H7 (cell line): ENCODE measurements at regions not wholly inside any gene's neighbourhood (a gene's known extent, or its start where the extent isn't known, plus 50 kb on each side); places are given as distances from the start of the nearest gene placed in this dataset.

Experiments used
- DNase-seq: peaks from one replicate; pipeline ENCODE4 v3.0.0; 2012
- H3K27me3 ChIP-seq: 2 replicates; pipeline ENCODE4 v1.6.0; 2011; ENCODE audit warnings: mild to moderate bottlenecking, low read length; ENCODE audit not compliant: control insufficient read depth, insufficient read depth
- H3K36me3 ChIP-seq: replicated peaks from 2 replicates; pipeline ENCODE4 v1.5.1; 2011; ENCODE audit warnings: low read length; ENCODE audit not compliant: control insufficient read depth, insufficient read depth
- H3K4me3 ChIP-seq: 2 replicates; pipeline ENCODE4 v1.5.1; 2011; ENCODE audit warnings: low read depth, mild to moderate bottlenecking, control low read depth, low read length, moderate library complexity; ENCODE audit not compliant: insufficient read depth

DNA sequence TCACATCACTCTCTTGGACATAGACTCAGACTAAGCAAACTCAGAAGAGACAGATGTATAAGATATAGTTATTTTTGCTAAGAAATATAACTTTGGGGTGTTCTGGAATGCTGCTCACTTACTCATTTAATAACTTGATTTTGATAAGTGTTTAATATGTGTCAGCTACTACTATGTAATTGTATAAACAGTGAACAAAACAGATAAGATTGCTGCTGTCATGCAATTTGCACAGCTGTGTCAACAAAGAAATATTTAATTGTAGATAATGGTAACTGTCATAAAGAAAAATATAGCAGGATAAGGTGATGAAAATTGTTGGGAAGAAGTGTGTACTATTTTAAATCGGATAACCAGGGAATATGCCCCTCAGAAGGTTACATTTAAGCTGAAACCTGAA, 84.1 kb upstream of the ZDHHC17 start:
- Histone ChIP-seq H3K27me3 (no peaks in the 10 kb centered on the region), H3K4me3 (no peak overlapping the region), H3K36me3 (no peaks in the 10 kb centered on the region)
- DNase-seq = no peak

DNA sequence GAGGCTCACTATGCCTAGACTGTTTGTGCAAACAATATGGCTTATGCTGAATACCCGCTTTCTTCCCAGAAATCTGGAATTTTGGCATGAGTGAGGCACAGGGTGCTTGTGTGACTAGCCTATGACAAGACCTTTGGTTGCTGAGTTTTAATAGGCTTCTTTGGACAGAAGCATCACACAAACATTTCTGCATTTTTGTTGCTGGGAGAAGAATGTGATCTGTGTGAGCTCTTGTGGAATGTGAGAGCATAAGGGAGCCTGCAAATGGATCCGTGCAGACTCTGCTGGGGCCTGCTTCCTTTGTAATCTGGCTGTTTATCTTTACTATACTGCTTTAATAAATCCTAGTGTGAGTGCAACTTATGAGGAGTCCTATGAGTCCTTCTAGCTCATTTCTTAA, 83.0 kb upstream of the ZDHHC17 start:
- no peak overlapping the region for H3K4me3 ChIP-seq
- DNase-seq = no peak
- no peaks in the 10 kb centered on the region for H3K27me3 ChIP-seq
- H3K36me3 ChIP-seq = no peaks in the 10 kb centered on the region

DNA sequence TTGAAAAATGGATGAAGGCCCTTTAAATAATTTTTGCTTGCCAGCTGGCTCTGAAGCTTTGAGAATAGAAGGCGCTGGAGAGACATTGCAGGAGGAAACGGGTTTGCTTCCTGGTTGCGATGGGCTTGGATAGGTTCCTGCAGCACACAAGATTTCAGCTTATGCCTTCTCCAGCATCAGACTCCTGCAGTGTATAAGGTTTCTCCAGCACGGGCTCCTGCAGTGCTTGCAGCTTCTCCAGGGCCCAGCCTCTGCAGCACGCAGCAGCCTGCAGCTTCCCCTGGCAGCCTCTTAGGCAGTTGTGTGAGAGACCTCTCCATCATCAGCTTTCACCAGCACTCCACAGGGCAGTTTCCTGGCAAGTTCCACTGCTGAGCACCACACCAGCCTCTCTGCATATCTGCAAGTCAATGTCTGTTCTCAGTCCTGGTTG, 78.7 kb upstream of the ZDHHC17 start:
- no peaks in the 10 kb centered on the region for H3K27me3 ChIP-seq
- peak; percentile 33 for DNase-seq
- no peak overlapping the region for H3K4me3 ChIP-seq
- no peaks in the 10 kb centered on the region for H3K36me3 ChIP-seq

DNA sequence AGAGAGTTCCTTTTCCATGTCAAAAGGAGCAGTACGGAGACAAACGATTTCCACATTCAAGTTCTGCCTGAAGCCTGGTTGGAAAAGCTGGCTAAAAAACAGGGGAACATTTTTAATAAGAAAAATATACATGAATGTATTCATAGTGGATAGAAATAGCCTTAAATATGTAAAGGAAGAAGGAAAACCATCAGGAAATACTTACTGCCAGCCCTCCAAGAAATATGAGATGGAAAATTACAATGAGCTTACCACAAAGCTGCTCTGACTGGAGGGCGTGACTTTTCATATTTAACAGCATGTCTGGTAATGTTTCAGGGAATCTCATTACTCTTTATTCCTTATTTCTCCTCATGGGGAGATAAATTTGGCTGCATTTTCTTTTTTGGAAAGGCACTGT, 75.9 kb upstream of the ZDHHC17 start:
- DNase-seq = no peak
- no peak overlapping the region for H3K4me3 ChIP-seq
- no peaks in the 10 kb centered on the region for H3K27me3 ChIP-seq
- no peaks in the 10 kb centered on the region for H3K36me3 ChIP-seq

DNA sequence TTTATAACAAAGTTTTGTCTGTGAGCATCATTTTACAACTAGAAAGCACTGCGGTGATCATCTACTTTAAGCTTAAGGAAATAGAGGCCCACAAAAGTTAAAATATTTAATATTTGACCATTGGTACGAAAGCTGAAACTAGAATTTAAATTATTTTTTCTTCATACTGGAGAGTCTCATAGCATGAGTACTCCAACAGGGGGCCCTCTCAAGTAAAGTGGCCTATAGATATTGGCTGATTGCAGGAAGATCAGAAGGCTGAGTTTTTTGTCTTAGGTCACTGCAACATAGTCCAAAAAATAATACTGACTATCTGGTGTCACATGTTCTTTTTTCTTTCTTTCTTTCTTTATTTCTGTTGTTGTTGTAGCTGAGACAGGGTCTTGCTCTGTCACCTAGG, 75.3 kb upstream of the ZDHHC17 start:
- Histone ChIP-seq H3K4me3 (no peak overlapping the region), H3K36me3 (no peaks in the 10 kb centered on the region), H3K27me3 (no peaks in the 10 kb centered on the region)
- peak; percentile 31 for DNase-seq

DNA sequence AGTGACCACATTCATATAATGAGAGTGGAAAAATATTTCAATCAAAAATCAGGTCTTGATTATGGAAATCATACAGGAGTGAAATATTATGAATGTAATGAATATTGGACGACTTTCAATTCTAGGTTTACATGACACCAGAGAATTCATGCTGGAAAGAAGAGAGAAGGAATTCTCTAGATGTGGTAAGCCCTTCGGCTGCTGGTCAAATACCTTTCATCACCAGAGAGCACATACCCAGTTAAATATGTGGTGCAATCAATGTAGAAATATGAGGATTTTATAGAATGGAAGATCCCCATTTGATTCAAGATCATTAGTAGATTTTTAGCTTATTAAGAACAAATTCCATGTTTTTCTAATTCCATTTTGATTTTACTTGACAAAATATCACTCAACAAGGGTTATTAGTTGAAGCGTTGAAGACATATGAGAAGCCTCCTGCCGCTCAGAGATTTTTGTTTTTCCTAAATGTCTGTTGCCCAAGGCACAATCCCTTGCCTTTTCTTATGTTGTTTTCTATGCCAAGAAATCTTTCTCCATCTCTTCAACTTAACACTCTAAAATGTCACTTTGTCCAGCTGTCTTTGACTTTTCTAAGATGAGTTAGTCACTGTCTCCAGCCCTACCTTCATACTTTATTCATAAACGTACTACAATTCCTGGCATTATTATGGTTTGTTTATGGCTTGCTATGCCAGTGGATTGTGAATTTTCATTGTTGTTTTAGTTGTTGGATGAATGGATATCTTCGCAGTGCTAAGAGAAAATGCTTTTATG, 72.8 kb upstream of the ZDHHC17 start:
- DNase-seq = no peak
- H3K4me3 ChIP-seq = no peak overlapping the region

DNA sequence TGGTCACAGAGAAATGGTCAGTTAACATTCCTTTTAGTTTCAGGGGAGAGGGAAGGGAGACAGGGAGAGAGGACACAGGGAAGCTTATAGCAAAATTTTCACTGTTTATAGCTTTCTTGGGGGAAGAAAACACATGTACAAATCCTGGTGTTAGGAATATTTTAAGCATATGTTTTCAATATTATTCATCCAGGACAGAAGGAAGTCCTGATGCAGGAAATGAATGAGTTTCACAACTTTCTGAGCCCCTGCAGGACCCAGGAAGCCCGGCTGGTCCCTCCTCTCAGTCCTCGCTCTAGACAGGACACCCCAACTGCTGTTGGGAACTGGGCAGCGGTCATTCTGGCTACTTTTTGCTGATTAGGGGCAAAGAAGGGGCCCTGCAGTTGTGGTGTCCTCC, 71.1 kb upstream of the ZDHHC17 start:
- Histone ChIP-seq H3K4me3 (no peak overlapping the region), H3K36me3 (no peaks in the 10 kb centered on the region), H3K27me3 (no peaks in the 10 kb centered on the region)
- DNase-seq = no peak

More for the DNA sequence above, 72.8 kb upstream of the ZDHHC17 start:
- Histone ChIP-seq H3K36me3 (no peaks in the 10 kb centered on the region), H3K27me3 (no peaks in the 10 kb centered on the region)

DNA sequence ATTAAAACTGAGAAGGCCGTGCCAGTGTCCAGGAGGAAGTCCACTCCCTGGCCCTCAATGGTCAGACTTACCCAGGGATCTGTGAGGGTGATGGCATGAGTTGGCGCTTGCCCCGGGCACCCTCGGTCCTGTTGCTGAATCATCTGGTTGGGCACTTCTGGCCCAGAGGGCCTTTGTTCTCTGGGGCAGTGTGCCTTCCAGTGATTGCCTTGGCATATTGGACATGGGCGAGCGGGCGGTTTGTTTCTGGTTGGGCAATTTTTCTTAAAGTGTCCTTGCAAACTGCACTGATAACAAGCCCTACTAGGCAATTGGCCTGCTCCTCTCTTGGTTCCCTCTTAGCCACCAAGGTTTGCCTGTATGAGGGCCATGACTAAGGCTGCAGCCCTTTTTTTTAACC, 69.5 kb upstream of the ZDHHC17 start:
- no peak overlapping the region for H3K4me3 ChIP-seq
- H3K36me3 ChIP-seq = no peaks in the 10 kb centered on the region
- no peak for DNase-seq
- H3K27me3 ChIP-seq = no peaks in the 10 kb centered on the region

DNA sequence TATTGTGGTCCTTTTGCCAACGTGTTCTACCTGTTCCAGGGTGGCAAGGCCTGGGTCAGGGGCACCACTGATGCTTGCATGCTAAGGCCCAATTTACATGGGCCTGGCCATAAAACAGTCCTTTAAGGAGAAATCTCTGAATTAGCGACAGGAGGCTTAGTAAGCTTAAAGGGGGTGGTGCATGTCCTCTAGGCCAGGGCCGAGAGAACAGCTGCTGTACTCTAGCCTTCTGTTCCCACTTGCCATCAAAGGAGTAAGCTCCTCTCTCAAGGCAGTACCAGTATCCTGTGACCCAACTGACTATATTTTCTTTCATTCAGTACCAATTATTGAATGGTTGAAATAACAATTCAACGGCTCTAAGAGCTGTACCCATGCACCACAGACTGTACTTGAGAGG, 67.7 kb upstream of the ZDHHC17 start:
- H3K27me3 ChIP-seq = no peaks in the 10 kb centered on the region
- no peak overlapping the region for H3K4me3 ChIP-seq
- DNase-seq = no peak
- H3K36me3 ChIP-seq = no peaks in the 10 kb centered on the region

DNA sequence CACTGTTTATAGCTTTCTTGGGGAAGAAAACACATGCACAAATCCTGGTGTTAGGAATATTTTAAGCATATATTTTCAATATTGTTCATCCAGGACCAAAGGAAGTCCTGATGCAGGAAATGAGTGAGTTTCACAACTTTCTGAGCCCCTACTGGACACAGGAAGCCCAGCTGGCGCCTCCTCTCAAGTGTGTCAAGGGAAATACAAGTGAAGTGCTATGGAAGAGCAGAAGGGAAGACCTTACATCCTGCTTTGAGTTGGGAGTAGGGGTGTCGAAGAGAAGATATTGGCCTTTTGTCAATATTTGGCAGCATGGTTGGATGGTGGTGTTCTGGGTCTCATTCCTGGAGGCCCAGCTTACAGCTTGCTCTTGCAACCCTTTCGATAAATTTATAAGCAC, 66.1 kb upstream of the ZDHHC17 start:
- no peaks in the 10 kb centered on the region for H3K27me3 ChIP-seq
- H3K36me3 ChIP-seq = no peaks in the 10 kb centered on the region
- no peak for DNase-seq
- H3K4me3 ChIP-seq = no peak overlapping the region

DNA sequence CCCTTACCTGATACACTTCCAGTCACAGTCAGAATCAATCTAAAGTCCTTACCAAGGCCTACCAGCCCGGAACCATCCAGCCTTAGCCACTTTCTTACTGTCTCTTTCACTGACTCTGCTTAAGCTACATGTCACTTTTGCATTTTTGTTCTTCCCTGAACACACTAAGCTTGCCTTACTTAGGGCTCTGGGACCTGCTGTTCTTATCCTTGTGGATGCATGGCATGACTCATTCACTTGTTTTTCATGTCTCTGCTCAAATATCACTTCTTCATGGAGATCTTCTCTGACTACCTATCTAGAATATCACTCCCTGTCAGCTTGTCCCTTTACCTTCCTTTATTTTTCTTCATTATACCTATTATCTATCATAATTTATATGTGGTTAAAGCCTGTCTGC, 65.6 kb upstream of the ZDHHC17 start:
- Histone ChIP-seq H3K4me3 (no peak overlapping the region), H3K27me3 (no peaks in the 10 kb centered on the region), H3K36me3 (no peaks in the 10 kb centered on the region)
- no peak for DNase-seq

DNA sequence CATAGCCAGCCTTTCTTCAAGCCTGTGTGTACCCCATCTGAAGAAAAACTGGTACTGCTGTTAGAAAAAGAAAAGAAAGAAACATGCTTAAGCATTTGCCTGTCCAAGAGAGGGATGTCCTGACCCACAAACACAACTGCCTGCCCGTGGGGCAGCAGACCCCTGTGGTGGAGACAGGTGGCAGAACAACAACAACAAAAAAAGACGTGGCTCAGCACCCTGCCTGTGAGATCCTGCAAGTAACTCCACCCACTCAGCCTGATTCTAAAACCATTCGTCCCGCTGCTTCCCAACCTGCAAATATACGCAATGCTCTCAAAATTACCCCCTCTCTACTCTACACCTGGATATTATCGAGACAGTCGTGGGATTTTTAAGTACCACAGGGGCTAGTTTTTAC, 64.9 kb upstream of the ZDHHC17 start:
- DNase-seq = peak; percentile 15
- Histone ChIP-seq H3K36me3 (no peaks in the 10 kb centered on the region), H3K27me3 (no peaks in the 10 kb centered on the region), H3K4me3 (no peak overlapping the region)

DNA sequence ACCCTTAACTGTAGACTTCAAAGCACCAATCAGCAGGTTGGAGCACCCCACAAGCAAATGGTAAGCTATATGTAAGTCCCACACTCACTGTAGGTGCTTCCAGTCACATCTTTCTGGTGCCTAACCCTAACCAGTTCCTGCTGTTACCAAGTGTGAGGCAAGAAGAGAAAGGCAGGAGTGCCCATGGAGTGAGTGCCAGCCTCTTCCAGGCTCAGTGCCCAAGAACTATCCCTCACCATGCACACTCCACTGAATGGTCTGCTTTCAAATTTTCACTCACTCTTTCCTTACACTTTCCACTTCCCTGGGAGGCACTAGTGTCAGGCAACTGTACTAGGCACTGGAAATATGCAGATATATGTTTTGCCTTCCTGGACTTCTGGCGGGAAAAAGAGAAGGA, 62.2 kb upstream of the ZDHHC17 start:
- Histone ChIP-seq H3K4me3 (no peak overlapping the region), H3K27me3 (no peaks in the 10 kb centered on the region), H3K36me3 (no peaks in the 10 kb centered on the region)
- DNase-seq = no peak

DNA sequence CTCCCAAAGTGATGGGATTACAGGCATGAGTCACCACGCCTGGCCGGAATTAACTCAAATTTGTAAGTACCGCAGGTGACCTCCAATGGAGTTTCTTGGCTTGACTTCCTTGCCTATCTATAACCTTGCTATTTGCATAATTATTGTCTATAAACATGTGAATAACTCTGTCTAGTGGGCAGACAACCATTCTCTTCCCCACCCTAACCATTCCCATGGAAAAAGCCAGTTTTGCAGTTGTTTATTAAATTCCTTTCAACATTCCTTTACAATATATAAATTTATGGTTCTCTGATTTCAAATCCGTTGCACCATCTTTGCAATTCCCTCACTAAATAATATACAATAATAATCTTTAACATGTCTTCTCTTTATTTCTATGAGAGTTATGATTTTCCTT, 61.0 kb upstream of the ZDHHC17 start:
- no peak overlapping the region for H3K4me3 ChIP-seq
- no peak for DNase-seq
- H3K36me3 ChIP-seq = no peaks in the 10 kb centered on the region
- H3K27me3 ChIP-seq = no peaks in the 10 kb centered on the region

DNA sequence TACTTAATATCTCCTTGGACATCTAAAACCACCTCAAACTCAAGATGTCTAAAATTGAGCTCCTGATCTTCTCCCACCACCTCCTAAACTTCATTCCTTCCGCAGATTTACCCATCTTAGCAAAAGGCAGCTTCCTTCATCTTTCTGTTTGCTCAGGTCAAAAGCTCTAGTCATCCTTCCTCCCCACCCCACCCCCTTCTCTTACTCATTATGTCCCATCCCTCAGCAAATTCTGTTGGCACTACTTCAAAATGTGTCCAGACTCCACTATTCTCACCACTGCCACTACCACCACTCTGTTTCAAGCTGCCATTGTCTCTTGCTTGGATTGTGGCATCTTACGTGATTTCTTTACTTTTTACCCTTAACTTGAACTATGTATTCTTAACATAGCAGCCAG, 59.2 kb upstream of the ZDHHC17 start:
- no peak overlapping the region for H3K4me3 ChIP-seq
- no peaks in the 10 kb centered on the region for H3K36me3 ChIP-seq
- DNase-seq = no peak
- no peaks in the 10 kb centered on the region for H3K27me3 ChIP-seq

DNA sequence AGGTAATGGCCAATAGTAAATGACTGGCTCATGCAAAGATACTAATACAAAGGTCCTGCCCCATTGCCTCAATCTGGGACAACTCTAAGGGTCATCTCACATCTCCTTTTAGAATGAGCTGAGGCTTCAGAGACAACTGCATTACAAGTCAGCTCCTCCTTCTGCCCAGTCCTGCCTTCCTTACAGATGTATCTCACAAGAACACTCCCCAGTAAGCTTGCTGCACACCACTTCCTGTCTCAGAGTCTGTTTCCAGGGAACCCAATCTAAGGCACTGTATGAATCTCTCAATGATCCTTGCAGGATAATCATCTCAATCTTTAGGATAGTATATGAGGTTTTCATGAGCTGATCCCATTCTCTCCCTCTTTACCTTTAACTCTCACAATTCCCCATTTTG, 57.8 kb upstream of the ZDHHC17 start:
- Histone ChIP-seq H3K27me3 (no peaks in the 10 kb centered on the region), H3K36me3 (no peaks in the 10 kb centered on the region), H3K4me3 (no peak overlapping the region)
- DNase-seq = no peak
